HG02981 (cell line): ENCODE measurements at regions not wholly inside any gene's neighbourhood (a gene's known extent, or its start where the extent isn't known, plus 50 kb on each side); places are given as distances from the start of the nearest gene placed in this dataset.
"Not testable (repeated sequence)": the region's sequence is repeated elsewhere in the genome, so short reads cannot be mapped to it uniquely, and the experiment has no call there.

Experiments used
- ATAC-seq: cut with Tn5 transposase; IDR thresholded peaks from one replicate; pipeline ENCODE4 v1.9.1; 2021; ENCODE audit warnings: mild to moderate bottlenecking, moderate library complexity; ENCODE audit not compliant: unreplicated experiment

GRCh38 chr3:20842594-20843436 lies 656.8 kb upstream of the SGO1 start:
- ATAC-seq = no peak

DNA sequence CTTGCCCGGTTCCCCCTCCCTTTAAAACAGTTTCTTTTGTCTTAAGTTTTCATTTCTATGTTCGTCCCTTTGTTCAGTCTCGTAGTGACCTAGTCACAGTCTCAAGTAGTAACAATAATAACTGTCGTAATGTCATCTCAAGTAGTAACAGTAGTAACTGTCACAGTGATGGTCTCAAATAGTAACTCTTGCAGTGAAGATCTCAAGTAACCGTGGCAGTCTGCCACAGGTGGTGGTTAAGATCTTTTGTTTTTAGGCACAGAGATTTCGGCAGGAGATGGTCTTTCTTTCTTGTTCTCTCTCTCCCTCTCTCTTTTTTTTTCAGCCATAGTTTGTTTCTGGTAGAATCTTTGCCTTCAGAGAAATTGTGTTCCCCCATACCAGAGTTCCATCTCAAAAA lies 656.0 kb upstream of the SGO1 start:
- no peak for ATAC-seq

- ATAC-seq = no peak
Observed at GRCh38 chr3:20837676-20838302, 651.8 kb upstream of the SGO1 start.

DNA sequence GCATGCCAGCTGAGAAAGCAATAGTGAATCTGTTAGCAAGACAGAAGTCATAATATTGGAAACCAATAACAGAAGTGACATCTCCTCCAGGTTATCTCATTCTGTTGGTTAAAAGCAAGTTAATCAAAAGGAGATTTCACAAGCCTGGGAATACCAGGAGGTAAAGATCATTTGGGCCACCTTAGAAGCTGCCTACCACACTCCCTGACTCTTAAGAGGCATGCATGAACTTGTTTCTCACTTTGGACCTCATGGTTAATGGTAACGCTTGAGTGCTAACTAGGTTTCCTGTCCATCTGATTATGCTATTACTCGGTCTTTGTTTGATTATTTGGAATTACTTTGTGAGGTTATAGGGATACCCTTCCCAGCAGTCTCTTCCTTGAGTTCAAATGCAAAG lies 650.8 kb upstream of the SGO1 start:
- ATAC-seq = no peak

DNA sequence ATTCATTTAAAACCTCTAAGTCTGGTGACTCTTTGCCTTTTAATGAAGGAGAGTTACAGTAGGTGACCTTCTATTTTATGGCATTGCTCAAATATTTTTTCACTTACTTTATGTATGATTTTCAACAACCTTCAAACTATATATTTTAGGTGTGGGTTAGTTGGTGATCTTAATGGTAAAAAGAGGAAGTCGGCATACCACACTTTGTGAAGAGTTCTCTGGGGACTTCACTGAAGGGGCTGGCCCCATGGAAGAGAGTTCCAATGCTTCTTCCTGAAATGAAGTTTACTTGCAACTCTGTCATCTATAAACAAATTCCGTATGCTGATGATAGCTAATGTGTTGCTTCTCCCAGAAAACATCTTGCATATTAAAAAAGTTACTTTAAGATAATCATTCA lies 647.0 kb upstream of the SGO1 start:
- no peak for ATAC-seq

GRCh38 chr3:20822251-20822650 lies 636.2 kb upstream of the SGO1 start:
- ATAC-seq = no peak

- ATAC-seq = not testable (repeated sequence)
Observed at GRCh38 chr3:20820872-20821271, 634.9 kb upstream of the SGO1 start.

DNA sequence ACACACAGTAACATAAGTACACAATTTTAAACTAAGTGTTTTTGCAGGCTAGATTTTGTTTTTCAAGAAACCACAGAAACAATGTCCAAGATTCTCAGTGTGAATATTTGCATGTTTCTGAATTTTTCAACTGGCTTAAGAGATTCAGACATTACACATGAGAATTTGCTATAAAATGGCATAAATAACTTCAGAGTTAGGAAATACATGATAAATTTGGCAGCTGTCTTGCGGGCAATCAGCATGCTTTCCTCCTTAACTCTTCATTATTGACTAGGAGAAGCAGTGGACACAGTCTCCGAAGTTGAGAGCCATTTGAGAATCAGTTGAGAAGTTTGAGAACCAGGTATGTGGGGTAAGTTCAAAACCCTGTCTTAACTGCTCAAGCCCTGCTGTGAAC lies 625.6 kb upstream of the SGO1 start:
- no peak for ATAC-seq

- ATAC-seq = no peak
Observed at GRCh38 chr3:20811006-20811405, 625.0 kb upstream of the SGO1 start.

DNA sequence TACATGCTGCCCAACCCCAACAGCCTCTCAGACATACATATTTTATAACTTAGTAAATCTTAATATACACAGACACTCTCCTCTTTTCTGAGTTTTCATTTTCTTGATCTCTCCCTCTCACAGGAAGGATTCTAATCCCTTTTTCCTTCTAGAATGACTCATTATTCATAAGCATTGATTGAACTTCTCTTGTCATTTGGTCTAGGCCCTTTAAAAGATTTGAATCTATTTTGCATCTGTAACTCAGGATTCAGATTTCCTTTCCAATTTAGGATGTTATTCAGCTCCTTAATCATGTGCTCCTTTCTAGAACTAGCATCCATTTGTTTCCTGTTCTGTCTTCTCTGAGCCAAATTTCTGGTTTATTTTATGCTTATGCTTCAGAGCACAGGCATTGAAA lies 624.5 kb upstream of the SGO1 start:
- ATAC-seq = no peak

GRCh38 chr3:20809356-20809755 lies 623.4 kb upstream of the SGO1 start:
- ATAC-seq = no peak

DNA sequence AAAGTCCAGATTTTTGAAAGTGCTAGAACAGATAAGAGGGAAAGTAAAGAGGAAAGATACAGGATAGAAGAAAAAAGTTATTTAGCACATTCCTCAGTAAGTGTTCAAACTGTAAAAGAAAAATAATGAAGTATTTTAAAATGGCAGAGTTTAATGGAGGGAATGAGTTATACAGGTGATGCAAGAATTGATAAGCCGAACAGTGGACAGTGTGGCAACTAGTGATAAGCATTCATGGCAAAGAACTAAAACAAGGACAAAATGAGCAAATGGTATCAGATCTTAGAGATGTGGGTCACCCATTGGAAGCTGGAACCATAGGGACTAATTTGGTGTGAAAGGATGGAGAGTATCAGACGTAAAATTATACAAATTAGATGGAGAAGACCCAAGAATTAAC lies 622.9 kb upstream of the SGO1 start:
- ATAC-seq = no peak

DNA sequence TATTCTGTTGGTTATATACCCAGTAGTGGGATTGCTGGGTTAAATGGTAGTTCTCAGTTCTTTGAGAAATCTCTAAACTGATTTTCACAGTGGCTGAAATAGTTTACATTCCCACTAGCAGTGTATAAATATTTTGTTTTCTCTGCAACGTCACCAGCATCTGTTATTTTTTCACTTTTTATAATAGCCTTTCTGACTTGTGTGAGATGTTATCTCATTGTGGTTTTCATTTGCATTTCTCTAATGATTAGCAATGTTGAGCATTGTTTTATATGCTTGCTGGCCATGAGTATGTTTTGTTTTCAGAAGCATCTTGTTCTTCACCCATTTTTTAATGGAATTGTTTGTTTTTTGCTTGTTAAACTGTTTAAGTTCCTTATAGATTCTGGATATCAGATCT lies 612.7 kb upstream of the SGO1 start:
- no peak for ATAC-seq

DNA sequence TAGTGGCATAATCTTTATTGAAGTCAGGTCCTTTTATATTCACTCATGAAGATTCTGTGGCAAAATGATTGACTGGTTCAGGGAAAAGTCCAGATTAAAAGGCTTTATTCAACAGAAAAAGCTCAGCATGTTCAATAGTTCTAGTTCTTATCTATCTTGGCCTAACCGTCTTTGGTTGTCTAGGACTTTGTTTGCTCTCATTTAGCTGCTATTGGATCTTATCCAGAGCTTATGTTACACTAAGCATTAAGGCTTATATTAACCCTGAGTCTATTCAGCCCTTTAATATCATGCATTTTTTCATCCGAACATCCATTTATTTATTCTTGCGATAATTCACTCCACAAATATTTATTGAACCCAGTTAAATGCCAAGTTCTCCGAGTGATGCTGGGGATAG lies 601.0 kb upstream of the SGO1 start:
- no peak for ATAC-seq

DNA sequence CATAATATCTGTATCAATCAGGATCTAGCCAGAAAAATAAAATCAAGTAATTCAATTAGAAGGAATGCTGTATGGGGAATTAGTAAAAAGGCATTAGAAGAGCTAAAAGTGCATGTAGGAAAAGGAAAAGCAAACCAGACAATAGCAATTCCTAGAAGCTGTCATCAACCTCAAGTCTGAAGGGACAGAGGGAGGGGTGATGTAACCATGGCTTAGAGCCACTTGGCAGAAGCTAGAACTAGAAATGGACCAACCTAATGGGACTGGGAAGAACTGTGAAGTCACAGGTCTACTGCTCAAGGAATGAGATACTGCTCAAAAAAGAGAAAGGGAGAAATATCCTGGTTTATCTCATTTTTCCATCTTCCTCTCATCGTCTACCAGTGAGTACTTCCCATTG lies 590.7 kb upstream of the SGO1 start:
- ATAC-seq = no peak

DNA sequence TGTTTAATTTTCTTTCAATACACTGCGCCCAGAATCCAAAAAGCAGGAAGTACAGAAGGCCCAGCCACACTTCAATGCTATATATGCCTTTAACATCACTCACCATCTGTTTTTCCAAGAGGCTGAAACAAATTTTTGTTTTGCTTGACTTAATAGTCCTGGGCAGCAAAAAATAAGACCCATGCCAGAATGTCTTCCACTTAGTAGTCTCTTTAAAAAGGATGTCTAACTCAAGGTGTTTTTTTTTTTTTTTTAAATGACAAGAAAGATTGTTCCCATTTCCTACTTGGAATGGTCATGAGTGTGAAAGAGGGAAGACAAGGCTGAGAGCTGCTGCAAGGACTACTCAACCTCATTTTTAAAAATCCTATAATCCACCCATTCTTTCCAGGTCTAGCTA lies 590.3 kb upstream of the SGO1 start:
- ATAC-seq = no peak

- ATAC-seq = no peak
Observed at GRCh38 chr3:20773320-20773984, 587.4 kb upstream of the SGO1 start.

DNA sequence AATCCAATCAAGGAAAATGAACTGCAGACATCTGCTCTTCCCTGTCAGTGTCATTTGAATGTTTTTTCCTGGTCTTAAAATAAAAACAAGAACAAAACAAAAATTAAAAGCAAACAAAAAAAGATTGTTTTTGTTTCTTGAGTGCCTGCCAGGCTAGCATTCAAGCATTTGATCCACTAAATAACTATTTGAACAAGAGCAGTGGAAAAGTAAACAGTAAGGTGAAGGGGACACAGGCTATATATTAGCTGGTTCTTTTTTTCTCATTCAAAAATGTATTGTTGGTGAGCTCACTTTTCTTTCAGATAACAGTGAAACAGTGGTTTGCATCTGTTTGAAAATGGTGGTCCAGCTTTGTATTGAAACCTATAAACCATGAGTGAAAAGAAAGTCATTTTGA lies 586.9 kb upstream of the SGO1 start:
- ATAC-seq = no peak

- no peak for ATAC-seq
Observed at GRCh38 chr3:20769430-20769829, 583.4 kb upstream of the SGO1 start.

GRCh38 chr3:20760981-20761380 lies 575.0 kb upstream of the SGO1 start:
- ATAC-seq = no peak

DNA sequence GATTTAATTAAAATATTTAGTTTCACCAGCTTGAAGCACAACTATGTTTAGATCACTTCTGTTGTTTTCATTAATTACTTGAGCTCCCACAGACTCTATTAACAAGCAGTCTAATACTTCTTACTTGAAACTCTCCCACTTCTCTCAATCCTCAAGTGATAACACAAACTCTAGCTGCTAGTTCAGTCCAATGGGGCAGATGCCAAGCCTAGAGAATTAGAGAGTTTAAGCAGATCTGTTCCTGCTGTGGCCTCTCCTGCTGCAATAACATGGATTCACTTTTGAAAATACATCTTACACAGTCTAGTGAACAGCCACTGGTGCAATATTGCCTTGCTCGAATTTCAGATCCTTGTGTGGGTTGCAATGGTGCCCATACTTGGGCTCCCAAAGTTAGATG lies 566.4 kb upstream of the SGO1 start:
- ATAC-seq = no peak

DNA sequence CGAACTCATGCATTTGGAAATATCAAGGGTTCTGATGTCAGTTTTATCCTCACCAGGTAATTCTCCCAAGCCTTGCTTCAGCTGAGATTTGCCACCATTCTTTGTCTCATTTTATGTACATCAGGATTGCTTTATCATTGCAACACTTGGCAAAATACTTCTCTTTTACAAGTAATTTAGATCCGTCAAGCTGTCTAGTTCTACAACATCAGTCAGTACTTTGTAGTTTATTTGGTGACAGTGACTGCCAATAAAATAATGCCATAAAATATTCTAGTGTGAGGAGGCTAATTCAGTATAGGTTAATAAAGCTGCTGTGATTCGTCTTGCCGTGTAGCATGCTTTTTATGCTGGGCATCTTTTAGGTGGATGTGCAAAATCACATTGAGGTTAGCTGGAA lies 565.3 kb upstream of the SGO1 start:
- no peak for ATAC-seq
